ENCODE measurements at regions not wholly inside any gene's neighbourhood (a gene's known extent, or its start where the extent isn't known, plus 50 kb on each side); places are given as distances from the start of the nearest gene placed in this dataset.

DNA sequence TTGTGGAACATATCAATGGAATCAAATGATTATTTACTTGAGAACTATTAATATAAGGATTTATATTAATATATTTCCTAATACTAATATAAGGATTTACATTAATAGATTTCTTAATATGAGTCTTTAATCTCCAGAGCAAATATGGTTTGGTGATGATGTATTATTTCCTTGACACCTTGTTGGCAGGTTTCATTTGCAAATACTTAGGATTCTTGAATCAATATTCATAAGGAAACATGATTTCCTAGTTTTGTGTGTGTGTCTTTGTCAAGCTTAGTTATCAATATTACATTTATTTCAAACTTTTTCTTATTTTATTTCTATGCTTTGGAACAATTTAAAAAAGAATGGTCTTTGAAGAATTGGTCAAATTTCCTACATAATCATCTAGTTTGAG, 138.5 kb downstream of the RAB38 start:
- POLR2A ChIA-PET, result no interaction called here
- TF ChIP-seq YY1 (IDR thresholded peaks at IDR 0.05; ENCODE audit: extremely low read depth, insufficient replicate concordance, low read depth, low read length), result no peak
- TF ChIP-seq SP1 (IDR thresholded peaks at IDR 0.05; ENCODE audit: low read depth), result no peak
- TF ChIP-seq EGR1 (IDR thresholded peaks at IDR 0.05; ENCODE audit: low read depth), result no peak
- no peak for TF ChIP-seq EZH2 (IDR thresholded peaks at IDR 0.05)
- TF ChIP-seq, protein P1, sequence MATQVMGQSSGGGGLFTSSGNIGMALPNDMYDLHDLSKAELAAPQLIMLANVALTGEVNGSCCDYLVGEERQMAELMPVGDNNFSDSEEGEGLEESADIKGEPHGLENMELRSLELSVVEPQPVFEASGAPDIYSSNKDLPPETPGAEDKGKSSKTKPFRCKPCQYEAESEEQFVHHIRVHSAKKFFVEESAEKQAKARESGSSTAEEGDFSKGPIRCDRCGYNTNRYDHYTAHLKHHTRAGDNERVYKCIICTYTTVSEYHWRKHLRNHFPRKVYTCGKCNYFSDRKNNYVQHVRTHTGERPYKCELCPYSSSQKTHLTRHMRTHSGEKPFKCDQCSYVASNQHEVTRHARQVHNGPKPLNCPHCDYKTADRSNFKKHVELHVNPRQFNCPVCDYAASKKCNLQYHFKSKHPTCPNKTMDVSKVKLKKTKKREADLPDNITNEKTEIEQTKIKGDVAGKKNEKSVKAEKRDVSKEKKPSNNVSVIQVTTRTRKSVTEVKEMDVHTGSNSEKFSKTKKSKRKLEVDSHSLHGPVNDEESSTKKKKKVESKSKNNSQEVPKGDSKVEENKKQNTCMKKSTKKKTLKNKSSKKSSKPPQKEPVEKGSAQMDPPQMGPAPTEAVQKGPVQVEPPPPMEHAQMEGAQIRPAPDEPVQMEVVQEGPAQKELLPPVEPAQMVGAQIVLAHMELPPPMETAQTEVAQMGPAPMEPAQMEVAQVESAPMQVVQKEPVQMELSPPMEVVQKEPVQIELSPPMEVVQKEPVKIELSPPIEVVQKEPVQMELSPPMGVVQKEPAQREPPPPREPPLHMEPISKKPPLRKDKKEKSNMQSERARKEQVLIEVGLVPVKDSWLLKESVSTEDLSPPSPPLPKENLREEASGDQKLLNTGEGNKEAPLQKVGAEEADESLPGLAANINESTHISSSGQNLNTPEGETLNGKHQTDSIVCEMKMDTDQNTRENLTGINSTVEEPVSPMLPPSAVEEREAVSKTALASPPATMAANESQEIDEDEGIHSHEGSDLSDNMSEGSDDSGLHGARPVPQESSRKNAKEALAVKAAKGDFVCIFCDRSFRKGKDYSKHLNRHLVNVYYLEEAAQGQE (IDR thresholded peaks at IDR 0.05; ENCODE audit: low read depth), result no peak
- no peak for TF ChIP-seq SRF (IDR thresholded peaks at IDR 0.05; ENCODE audit: low read depth)
- no peak for TF ChIP-seq EZH2phosphoT487 (IDR thresholded peaks at IDR 0.05; ENCODE audit: borderline replicate concordance)
- TF ChIP-seq ZNF274 (IDR thresholded peaks at IDR 0.05; ENCODE audit: low read depth, low read length), result no peak
- TF ChIP-seq POLR2AphosphoS5 (IDR thresholded peaks at IDR 0.05; ENCODE audit: low read depth, low read length), result no peak
- TF ChIP-seq RAD21 (IDR thresholded peaks at IDR 0.05; ENCODE audit: low read depth), result no peak
- TF ChIP-seq TCF7L2 (IDR thresholded peaks at IDR 0.05; ENCODE audit: borderline replicate concordance, extremely low read depth, insufficient read depth, insufficient read length), result no peak
- TF ChIP-seq, protein P2, sequence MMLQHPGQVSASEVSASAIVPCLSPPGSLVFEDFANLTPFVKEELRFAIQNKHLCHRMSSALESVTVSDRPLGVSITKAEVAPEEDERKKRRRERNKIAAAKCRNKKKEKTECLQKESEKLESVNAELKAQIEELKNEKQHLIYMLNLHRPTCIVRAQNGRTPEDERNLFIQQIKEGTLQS (IDR thresholded peaks at IDR 0.05), result no peak
- no peak for TF ChIP-seq CEBPB (IDR thresholded peaks at IDR 0.05; ENCODE audit: low read depth)
- TF ChIP-seq CBX3 (IDR thresholded peaks at IDR 0.05; ENCODE audit: low read depth), result no peak
- TF ChIP-seq, protein P3, sequence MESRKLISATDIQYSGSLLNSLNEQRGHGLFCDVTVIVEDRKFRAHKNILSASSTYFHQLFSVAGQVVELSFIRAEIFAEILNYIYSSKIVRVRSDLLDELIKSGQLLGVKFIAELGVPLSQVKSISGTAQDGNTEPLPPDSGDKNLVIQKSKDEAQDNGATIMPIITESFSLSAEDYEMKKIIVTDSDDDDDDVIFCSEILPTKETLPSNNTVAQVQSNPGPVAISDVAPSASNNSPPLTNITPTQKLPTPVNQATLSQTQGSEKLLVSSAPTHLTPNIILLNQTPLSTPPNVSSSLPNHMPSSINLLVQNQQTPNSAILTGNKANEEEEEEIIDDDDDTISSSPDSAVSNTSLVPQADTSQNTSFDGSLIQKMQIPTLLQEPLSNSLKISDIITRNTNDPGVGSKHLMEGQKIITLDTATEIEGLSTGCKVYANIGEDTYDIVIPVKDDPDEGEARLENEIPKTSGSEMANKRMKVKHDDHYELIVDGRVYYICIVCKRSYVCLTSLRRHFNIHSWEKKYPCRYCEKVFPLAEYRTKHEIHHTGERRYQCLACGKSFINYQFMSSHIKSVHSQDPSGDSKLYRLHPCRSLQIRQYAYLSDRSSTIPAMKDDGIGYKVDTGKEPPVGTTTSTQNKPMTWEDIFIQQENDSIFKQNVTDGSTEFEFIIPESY (IDR thresholded peaks at IDR 0.05; ENCODE audit: extremely low read depth, insufficient replicate concordance, low read length), result no peak
- no peak for TF ChIP-seq SIN3A (IDR thresholded peaks at IDR 0.05; ENCODE audit: low read depth)
- no peaks in the 10 kb centered on the region; a peak in 1 of 4 replicates for H3K36me3 ChIP-seq (ENCODE audit: control insufficient read depth in 1 of 2, insufficient read depth in 2 of 2, low read length in 2 of 2)
- H3K4me1 ChIP-seq (ENCODE audit: control insufficient read depth in 1 of 2, insufficient read depth in 2 of 2, low read length in 2 of 2), result no peaks in the 10 kb centered on the region
- CTCF ChIA-PET, result no interaction called here
- no peak overlapping the region for H2AFZ ChIP-seq (ENCODE audit: low read depth, low read length, poor library complexity, severe bottlenecking)
- no peak overlapping the region for H3K4me2 ChIP-seq (ENCODE audit: low read length)
- no peaks in the 10 kb centered on the region for H3K9me3 ChIP-seq (ENCODE audit: control insufficient read depth in 1 of 2, insufficient read depth in 1 of 2, low read depth in 1 of 2, low read length in 2 of 2)
- no peak overlapping the region for H3K27ac ChIP-seq (ENCODE audit: low read depth, low read length)
- RAD21 ChIA-PET (ENCODE audit: low non-redundant PET in 1 of 2, low total read pairs in 2 of 2, uncharacterized antibody in 2 of 2, unreplicated experiment in 2 of 2), result no interaction called here
- no peak for ATAC-seq
- no peak overlapping the region for H3K9ac ChIP-seq (ENCODE audit: low read length)
- H3K4me3 ChIP-seq (replicated peaks in 1 of 2; ENCODE audit: low read depth in 1 of 2, low read length in 2 of 2), result no peak overlapping the region
- intact Hi-C loops (cut with micrococcal nuclease), result no loop called here
- BruUV-seq (replicated peaks), result no TSS peak
- no peaks in the 10 kb centered on the region for H3K79me2 ChIP-seq (ENCODE audit: insufficient read depth, low read length)
- DNase-seq (ENCODE audit: low read depth, low spot score), result no peak
- no peaks in the 10 kb centered on the region; the same call in 1 of the 2 replicates for H3K27me3 ChIP-seq (ENCODE audit: insufficient read depth, low read length)
- H4K20me1 ChIP-seq (ENCODE audit: insufficient read depth), result no peaks in the 10 kb centered on the region
- no peaks in the 10 kb centered on the region for H3K9me2 ChIP-seq (ENCODE audit: insufficient read depth)

Data from HCT116 (cell line).